Tibial nerve (tissue), 3 donors: ENCODE measurements at regions not wholly inside any gene's neighbourhood (a gene's known extent, or its start where the extent isn't known, plus 50 kb on each side); places are given as distances from the start of the nearest gene placed in this dataset.

Experiments
- CTCF ChIP-seq, 5 experiments: fragments of 200-600 bp in 3 of 5; fragments of 450-650 bp in 2 of 5; sonication (generic) in 3 of 5; IDR thresholded peaks; one replicate each; pipeline ENCODE4 v1.5.1; 2016 to 2019; ENCODE audit warnings: antibody characterized with exemption in 5 of 5, mild to moderate bottlenecking in 3 of 5, moderate library complexity in 2 of 5
- POLR2A ChIP-seq, 2 donors: fragments of 450-650 bp; IDR thresholded peaks; one replicate each; pipeline ENCODE4 v1.6.1; 2017; ENCODE audit warnings: antibody characterized with exemption in 2 of 2, mild to moderate bottlenecking in 2 of 2, moderate library complexity in 2 of 2

DNA sequence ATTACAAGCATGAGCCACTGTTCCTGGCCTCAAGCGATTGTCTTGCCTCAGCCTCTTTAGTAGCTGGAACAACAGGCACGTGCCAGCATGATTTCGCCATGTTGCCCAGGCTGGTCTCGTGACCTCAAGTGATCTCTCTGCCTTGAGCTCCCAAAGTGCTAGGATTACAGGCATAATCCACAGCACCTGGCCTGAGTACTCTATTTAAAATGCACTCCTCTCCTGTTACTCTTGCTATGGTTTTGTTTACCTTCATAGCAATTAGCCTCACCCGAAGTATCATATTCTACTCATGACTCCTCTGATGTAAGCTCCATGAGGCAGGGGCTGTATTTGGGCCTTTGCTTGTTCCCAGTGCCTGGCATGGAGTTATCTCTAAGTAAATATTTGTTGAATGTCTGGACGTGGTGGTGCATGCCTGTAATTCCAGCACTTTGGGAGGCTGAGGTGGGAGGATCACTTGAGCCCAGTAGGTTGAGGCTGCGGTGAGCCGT is 92.5 kb upstream of the SLC34A2 start:
- no peak for TF ChIP-seq CTCF (IDR thresholded peaks at IDR 0.05)
- no peak for TF ChIP-seq POLR2A (IDR thresholded peaks at IDR 0.05)
